Stimulated activated CD8-positive, alpha-beta memory T cell treated with anti-CD3 and anti-CD28 coated beads, Interleukin-7, amount 100 ng/mL, for 4 hours (primary cell): ENCODE measurements at regions not wholly inside any gene's neighbourhood (a gene's known extent, or its start where the extent isn't known, plus 50 kb on each side); places are given as distances from the start of the nearest gene placed in this dataset.
"Not testable (repeated sequence)": the region's sequence is repeated elsewhere in the genome, so short reads cannot be mapped to it uniquely, and the experiment has no call there.

Source experiments
- DNase-seq, 2 donors: peaks; one replicate each; pipeline ENCODE4 v3.0.0-alpha.2; 2020; ENCODE audit warnings: low read depth in 2 of 2

DNA sequence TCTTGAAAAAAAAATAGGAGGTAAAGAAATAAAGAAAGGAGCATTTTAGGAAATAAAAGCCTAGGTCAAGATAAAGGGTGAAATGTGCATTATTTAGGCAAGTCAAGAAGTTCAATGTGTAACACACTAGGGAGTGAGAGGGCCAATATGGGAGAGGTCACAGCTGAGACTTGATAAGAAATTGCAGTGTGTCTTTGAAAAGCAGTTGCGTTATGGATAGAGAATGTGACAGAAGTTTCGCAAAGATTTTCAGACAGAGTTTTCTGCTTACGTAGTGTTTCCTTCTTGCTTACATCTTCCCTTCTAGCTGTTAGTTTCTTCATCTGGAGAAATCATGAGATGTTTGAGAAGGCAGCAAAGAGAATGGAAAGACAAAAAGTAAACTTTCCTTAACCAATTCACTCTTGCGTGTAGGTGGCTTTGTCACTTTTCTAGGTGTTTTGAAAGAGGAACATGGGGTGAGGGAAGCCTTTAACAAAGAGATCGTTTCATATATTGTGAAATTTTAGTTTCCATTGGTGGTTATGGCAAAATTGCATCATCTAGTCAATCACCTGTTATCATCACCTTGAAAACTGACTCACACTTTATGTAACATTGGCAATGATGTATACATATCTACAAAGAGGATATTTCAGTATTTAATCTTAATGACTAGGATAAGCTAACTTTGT lies 975.5 kb downstream of the OLFM4 start:
- no peak for DNase-seq

DNA sequence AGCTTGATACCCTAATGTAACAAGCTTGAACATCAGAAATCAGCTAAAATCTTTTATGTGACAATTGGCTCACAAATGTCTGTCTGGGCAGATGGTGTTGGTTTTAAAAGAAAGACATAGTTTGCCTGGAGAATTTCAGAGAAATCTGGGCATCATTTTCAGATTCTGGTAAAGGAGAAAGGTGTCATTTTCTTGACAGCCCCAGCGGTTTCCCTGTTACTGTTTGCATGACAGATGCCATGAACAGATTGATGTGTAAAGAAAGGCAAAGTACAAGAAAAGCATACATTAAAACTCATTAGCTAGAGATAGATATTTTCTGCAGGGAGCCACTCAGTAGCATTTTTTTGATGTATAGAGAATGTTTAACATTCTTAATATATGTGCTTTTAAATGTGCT lies 987.9 kb downstream of the OLFM4 start:
- no peak for DNase-seq

DNA sequence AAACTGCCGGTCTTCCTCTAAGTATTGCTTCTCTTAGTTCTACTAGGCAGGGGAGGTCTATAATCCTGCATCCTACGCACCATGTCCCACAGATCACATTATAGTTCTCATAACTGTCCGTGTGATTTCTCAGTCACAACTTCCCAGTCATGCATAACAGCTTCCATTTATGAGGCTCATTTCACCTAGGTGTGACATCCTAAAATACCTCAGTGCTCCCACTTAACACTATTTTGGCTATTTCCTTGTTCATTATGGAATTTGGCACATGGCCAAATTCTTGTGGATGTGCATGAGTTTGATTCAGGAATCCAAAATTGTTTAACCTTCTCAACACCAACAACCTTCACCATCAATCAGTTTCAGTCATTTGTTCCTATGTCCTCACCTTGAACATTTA lies 989.9 kb downstream of the OLFM4 start:
- DNase-seq, result no peak

DNA sequence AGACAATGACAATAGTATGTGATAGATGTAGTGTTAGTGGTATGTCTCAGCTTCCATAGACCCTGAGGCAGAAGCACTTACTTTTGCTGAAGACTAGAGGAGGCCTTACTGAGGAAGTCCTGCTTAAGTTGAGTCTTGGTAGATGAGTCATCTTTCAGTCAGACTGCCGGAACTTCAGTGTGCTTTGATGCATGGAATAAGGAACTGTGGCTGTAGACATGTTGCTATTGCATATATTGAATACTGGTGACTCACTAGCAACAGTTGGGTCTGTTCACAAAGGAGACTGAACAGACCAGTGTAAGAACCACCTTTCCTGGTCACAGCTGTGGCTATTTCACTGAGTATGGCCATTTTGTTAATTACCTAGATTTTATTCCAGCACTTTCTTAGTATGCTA lies 1000.6 kb downstream of the OLFM4 start:
- no peak for DNase-seq

DNA sequence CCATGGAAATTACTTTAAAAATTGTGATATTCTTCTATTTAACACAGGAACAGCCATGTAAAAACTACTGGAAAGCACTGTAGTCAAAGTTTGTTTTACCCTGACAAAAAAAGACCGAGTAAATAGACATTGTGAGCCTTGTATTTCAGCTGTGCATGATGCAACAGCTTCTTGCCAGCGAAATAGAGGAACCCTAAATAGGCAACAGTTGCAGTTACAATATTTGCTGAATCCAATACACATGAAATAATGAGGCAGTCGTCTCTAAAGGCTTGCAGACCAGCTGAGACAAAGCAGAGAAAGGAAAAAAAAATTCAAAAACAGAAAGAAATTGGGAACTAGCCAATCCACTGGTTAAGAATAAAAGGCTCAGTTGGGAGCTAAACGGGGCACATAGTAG lies 1001.1 kb downstream of the OLFM4 start:
- DNase-seq, result no peak

DNA sequence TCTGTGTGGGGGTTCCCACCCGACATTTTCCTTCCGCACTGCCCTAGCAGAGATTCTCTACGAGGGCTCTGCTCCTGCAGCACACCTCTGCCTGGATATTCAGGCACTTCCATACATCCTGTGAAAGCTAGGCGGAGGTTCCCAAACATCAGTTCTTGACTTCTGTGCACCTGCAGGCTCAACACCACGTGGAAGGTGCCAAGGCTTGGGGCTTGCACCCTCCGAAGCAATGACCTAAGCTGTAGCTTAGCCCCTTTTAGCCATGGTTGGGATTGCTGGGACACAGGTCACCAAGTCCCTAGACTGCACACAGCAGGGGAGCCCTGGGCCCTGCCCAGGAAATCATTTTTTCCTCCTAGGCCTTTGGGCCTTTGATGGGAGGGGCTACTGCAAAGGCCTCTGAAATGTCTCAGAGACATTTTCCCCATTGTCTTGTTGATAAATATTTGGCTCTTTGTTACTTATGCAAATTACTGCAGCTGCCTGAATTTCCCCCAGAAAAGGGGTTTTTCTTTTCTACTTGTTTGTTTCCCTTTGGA lies 1004.8 kb downstream of the OLFM4 start:
- no peak for DNase-seq

DNA sequence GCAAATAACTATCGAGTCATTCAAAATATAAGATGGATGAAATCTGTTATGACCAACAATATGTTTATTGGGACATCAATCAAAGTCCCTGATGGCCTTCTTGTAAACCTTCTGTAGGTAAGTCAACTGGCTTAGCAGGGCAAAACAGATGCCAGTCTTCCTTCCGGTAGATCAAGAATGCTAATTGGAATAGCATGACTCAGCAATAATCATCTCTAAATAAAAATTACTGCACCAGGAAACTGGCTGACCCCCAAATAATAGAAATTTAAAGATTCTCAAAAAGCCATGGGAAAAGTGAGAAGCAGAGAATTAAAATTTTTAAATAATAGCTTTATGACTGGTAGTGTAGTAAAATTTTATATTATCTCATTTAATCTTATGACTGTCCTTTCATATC lies 1005.4 kb downstream of the OLFM4 start:
- DNase-seq, result no peak

DNA sequence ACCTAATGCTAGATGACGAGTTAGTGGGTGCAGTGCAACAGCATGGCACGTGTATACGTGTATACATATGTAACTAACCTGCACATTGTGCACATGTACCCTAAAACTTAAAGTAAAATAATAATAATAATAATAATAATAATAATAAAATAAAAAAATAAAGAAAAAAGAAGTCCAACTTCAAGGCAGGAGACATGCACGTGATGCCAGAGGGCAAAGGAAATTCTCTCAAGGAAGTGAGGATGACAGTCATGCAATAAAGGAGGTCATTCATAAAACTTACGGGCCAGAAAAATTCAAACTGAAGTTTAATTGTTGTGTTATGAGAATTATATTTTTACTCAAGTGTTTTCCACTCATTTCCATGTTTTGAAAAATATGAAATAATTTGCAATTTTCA lies 1028.8 kb downstream of the OLFM4 start:
- not testable (repeated sequence) for DNase-seq

GRCh38 chr13:54069958-54070357 lies 1041.3 kb downstream of the OLFM4 start:
- DNase-seq, result not testable (repeated sequence)

DNA sequence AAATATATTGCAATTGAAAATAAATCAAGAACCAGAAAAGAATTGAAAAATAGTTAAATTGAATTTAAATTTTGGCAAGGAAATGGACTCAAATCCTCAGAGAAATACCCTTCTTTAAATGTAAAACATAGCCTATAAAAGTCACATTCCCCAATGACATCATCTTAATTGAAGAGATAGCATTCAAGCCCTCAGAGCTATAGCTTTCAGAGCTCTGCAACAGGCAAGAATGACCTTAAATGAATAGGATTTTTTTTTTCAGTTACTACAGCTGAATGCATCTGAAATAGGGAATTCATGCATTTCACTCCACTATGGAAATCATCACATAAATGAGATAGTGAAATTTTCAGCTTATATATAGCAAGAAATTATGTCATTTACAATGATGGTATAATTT lies 1049.0 kb downstream of the OLFM4 start:
- no peak for DNase-seq

DNA sequence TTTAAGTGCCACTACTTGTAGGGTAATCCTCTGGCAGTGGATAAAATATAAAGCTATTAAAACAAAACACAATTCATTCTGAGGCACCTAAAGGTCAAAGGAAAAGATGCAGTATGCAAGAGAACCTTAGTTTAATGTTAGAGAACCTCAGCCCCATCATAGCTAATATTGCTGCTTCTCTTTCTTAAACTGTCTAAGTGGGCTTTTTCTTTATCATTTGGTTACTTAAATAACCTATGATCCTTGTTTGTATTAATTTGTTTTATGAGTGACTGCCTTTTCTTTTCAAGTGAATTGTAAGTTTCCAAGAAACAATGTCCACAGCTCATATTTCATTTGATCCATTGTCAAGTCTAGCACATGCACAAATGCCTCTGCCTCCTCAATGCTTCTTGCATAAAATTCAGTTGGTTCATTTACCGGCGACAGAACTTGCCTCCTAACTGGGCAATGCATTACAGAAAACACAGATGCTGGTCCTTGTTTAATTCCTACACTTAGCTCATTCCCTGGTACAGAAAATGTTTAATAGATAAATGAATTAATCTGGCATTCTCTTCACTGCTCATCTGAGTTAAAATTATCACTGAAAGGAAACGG lies 1049.8 kb downstream of the OLFM4 start:
- DNase-seq, result no peak

- not testable (repeated sequence) for DNase-seq
Observed at GRCh38 chr13:54082309-54082708, 1053.7 kb downstream of the OLFM4 start.

- DNase-seq, result no peak
Observed at GRCh38 chr13:54091884-54092283, 1063.3 kb downstream of the OLFM4 start.

- no peak for DNase-seq
Observed at GRCh38 chr13:54092686-54093085, 1064.1 kb downstream of the OLFM4 start.

DNA sequence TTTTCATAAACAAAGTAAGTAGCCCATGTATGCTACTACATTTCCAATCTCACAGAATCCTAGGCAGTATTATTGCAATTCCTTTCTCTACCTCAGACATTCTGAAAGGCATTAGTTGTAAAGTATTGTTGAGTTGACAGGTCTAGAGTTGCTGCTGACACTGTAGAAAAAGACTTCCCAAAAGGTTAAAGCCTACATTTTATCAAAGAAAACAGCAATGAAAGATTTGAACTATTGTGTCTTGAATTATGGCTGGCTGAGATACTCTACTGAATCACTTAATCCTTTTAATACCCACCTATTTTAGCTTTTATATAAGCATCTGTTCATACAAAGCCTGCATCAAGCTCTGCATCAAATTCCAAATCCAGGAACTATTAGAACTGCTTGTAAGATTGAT lies 1082.0 kb downstream of the OLFM4 start:
- no peak for DNase-seq

GRCh38 chr13:54124700-54125099 lies 1096.1 kb downstream of the OLFM4 start:
- no peak for DNase-seq

GRCh38 chr13:54130931-54131330 lies 1102.3 kb downstream of the OLFM4 start:
- DNase-seq, result not testable (repeated sequence)

DNA sequence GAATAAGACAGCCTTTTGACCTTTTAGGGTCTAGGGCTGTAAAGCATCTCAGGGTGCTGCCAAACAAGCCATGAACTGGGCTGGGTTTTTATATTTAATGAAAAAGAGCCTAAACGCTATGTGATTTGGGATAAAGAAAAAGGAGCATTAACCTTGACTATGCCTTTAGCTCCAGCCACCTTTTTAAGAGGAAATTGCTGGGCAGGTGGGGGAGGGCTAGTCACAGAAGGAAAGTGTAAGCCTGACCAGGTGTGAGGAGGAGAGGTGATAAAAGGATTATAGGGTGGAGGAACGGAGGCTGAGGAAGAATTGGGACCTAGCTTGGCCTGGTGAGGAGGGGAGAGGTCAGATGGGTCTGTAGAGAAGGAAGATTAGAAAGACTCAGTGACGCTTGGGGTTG lies 1102.8 kb downstream of the OLFM4 start:
- DNase-seq, result not testable (repeated sequence)

GRCh38 chr13:54132127-54132526 lies 1103.5 kb downstream of the OLFM4 start:
- DNase-seq, result not testable (repeated sequence)

DNA sequence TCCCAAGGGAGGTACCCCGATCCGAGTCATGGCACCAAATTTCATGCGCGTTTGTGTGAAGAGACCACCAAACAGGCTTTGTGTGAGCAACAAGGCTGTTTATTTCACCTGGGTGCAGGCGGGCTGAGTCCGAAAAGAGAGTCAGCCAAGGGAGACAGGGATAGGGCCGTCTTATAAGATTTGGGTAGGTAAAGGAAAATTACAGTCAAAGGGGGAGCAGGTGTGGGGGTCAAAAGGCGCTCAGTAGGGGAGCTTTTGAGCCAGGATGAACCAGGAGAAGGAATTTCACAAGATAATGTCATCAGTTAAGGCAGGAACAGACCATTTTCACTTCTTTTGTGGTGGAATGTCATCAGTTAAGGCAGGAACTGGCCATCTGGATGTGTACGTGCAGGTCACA lies 1104.1 kb downstream of the OLFM4 start:
- not testable (repeated sequence) for DNase-seq

DNA sequence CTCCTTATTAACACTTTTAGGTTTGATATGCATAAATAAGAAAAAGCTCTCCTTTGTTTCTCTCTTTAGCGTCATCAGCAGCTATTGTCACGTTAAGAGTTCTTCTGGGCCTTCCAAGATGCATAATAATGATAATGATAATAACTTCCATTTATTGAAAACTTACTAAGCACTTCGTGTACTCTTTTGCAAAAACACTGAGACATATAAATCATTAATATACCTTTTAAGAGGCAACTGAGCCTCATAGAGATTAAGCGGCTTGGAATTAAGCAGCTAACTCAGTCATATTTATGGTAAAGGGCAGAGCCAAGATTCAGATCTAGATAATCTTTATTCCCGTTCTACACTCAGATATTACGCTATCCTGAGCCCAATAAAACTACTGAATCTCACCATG lies 1105.1 kb downstream of the OLFM4 start:
- no peak for DNase-seq

DNA sequence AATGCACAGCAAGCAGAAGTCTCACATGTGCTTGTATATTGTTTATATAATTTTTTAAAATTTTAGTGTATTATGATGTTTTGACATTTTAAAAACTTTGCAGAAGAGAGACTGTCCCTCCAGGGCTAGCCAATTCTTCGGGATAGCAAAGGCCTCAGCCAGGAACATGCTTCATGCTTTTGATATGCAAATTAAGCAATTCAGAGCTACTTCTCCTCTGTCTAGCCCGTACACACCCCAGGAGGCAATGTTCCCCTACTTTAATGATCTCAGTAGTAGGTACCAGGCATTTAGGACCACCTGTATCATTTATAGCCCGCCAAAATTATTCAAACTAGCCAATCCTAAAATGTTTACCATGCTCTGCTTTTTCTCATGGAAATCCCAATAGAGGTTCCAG lies 1116.2 kb downstream of the OLFM4 start:
- no peak for DNase-seq

- no peak for DNase-seq
Observed at GRCh38 chr13:54150851-54151250, 1122.2 kb downstream of the OLFM4 start.

GRCh38 chr13:54162069-54162468 lies 1133.5 kb downstream of the OLFM4 start:
- no peak for DNase-seq
